HG03469 (cell line): ENCODE measurements at regions not wholly inside any gene's neighbourhood (a gene's known extent, or its start where the extent isn't known, plus 50 kb on each side); places are given as distances from the start of the nearest gene placed in this dataset.
A peak's percentile ranks its signal among the peaks of the same experiment; 100 is the strongest.

Experiments used
- ATAC-seq: cut with Tn5 transposase; IDR thresholded peaks from one replicate; pipeline ENCODE4 v1.9.1; 2021; ENCODE audit warnings: mild to moderate bottlenecking, moderate library complexity, moderate number of reproducible peaks; ENCODE audit not compliant: unreplicated experiment

DNA sequence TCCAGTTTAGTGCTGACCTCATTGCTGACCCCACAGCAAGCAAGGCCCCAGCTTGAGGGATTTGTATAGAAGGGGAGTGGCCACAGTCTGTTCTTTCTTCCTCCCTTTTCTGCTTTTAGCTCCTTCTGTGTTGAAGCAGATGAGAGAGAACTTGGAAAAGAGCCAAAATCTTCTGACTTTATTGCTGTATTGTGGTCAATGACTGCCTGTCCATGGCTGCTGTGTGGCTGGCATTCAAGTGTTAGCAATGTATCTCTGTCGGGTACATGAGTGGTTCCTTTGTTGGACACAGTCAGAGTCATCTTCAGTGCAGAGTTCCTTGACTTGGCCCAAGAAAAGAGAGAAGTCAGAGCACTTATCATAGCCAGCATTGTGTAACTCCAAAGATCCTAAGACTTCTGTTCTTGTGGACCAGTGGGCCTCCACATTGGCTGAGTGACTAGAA, 154.1 kb downstream of the LRRC70 start:
- no peak for ATAC-seq

DNA sequence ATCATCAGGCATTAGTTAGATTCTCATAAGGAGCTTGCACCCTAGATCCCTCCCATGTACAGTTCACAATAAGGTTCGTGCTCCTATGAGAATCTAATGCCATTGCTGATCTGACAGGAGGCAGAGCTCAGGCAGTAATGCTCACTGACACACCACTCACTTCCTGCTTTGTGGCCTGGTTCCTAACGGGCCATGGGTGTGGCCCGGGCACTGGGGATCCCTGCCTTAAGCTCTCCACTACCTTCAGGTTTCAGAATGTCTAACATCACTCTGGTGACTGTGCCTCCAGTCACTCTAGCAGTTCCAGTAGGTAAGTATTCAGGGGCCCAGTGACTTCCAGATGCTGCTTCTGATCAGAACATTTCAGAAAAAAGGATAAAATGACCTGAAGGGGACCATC, 152.4 kb downstream of the LRRC70 start:
- peak; percentile 80 for ATAC-seq

DNA sequence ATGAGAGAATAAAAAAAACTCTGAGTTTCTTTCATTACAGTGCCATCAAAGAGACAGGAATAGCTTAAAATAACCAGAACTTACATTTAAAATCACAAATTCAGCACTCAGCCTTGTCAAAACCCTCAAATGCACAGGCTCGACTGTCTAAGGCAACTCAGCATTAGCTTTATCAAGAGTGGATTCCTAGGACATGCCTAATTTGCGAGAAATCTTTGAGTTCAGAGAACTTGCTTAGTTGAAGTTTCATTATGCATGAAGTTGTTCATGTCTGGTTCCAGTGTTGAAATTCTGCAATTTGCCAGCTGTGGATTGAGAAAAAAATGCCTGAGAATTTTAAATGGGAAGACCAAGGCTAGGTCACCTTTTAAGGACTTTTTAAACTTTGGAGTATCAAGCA, 151.1 kb downstream of the LRRC70 start:
- ATAC-seq, result no peak

DNA sequence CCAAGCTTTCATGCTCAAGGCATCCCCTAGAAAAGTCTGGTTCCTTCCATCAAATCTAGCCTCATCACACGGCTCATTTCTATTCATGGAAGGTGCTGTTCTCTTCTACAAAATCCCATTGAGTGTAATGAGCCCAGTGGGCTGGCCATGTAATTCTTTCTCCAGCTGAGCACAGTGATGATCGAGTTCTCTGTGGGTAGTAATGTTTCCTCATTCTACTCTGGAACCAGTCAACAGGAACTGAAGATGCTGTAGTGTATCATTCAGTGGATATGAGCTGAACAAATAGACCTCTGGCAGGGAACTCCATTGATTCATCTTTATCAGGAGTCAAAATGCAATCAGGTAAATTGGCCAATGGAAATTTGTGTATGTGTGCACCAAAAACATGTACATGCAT, 149.2 kb downstream of the LRRC70 start:
- no peak for ATAC-seq

DNA sequence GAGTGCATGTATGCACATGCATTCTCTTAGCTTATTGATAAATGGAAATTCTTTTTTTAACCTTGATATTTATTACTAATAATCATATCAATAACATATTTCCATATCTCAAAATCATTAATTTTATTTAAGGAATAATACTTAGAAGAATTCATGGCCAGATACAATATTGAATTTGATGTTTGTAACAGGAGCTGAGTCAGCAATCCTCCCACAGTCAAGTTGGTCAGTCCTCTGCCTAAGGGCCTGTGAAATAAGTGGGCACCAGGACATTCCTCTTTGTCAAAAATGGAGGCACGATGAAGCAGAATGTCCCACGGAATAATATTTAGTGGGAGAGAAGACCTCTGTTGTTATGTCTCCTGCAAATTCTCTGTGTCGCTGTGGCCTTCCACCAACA, 148.6 kb downstream of the LRRC70 start:
- ATAC-seq, result no peak

DNA sequence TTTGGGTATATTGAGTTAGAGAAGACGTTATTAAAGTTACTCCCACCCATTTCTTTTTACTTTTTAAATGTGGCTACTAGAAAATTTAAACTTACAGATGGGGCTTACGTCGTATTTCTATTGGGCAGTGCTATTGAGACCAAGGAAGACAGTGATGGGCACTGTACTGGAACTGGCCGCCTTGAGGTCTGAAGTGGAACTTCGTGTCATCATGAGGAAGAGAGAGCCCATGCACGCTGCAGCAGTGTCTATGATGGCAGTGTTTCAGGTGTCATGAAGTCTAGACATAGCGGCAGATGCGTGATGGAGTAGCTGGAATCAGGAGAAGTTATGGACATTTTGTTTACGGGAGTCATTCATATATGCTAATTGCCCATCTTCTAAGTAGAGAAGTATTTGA, 143.7 kb downstream of the LRRC70 start:
- ATAC-seq, result no peak

DNA sequence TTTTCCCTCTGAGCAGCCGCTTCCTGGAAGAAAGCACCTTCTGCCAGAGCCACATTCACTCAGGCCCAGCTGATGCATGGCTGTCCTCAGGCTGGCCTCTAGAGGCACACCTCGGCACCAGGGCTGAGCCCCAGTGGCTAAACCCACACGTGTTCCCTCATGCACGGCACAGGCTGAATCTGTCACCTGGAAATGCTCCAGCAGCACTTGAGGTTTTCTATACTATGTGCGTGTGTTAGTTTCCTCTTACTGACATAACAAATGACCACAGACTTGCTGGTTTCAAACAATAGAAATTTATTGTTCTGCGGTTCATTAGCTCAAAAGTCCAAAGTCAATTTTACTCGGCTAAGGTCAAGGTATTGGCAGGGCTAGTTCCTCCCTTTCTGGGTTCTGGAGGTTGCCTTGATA, 141.4 kb downstream of the LRRC70 start:
- peak; percentile 98 for ATAC-seq

DNA sequence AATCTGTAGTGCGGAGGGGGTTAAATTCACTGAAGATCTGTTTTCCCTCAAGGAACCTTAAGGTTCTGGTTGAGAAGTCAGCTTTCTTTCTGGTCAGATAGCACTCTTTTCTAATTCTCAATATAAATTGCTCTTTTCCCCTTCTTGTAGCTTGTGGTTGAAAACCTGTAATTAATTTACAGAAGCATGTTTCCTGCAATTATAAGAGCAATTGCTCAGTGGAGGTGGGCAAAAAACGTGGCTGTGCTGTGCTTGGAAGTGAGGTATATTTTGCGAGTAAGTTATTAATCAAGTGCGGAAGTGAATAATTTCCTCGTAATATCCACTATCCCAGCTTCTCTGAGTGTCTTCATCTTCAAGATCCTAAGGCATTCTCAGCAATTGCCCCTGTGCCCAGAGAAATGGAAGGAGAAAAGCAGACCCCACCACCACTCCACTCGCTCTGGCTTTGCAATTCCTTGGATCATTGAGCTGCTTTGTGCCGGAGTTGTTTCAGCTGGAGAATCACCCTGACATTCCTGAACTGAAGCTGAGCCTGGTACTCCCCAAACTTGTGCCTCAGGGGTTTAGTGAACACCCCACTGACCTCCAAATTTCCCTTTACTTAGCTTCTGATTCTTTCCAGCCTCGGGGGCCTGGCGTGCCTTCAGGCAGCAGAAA, 140.6 kb downstream of the LRRC70 start:
- no peak for ATAC-seq

DNA sequence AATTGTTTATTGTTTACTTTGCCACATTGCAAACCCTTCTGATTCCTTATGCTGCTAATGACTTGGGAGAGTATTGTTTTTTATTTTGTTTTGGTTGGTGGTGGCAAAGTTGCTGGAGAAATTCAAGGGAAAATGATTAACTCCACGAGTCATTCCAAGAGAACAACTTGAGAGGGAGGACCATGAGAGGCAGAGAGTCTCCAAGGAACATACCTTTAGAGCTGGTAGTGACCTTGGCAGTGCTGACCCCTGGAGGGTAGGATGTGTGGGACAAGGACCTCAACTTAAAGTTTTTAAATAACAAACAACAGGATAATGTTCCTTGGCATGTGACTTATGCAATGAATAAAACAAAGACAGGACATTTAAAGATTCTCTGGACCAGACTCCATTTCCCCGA, 139.7 kb downstream of the LRRC70 start:
- ATAC-seq, result no peak

DNA sequence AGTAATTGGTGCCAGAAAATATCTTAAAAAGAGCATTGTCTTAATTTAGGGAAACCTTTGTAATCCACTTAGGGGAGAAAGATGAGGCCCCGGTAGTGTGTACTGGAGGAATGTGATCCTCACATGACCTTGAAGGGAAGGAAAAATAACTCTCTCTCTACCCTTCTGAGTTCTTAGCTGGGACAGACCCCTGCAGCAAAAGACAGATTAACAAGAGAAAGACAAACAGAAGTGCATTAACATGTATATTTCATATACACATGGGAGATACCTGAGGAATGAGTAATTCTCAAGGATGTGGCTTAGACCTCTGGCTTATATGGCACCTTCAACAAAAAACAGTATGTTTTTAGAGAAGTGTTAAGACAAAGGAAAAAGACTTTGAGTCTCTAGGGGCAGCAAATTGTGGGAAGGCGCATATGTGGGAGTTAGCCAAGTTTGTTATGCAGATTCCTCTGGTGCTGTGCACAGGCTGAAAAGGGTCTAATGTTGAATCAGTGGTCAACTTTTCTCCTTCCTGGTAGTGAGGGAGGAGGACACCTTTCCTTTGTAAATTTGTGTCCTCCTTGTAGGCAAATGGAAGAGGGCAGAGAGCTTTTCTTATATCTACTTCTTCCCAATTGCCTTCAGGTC, 138.8 kb downstream of the LRRC70 start:
- ATAC-seq, result no peak

DNA sequence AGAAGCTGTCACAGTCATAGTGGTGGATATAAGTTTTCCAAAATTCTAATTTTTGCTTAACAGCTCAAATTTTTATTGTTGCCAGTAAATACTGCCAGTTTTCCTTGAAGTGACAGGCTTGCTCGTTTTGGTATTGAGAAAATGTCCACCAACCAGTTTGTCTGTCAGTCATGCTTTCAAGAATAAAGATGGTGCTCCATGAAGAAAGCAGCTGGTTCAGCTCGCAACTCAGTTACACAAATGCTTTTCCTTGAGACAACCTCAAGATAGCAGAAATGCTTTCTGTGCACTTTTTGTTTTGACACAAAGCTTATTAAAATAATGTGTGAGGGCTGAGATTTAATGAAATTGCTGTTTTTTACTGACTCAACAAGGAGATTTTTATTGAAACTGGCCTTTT, 135.7 kb downstream of the LRRC70 start:
- no peak for ATAC-seq

DNA sequence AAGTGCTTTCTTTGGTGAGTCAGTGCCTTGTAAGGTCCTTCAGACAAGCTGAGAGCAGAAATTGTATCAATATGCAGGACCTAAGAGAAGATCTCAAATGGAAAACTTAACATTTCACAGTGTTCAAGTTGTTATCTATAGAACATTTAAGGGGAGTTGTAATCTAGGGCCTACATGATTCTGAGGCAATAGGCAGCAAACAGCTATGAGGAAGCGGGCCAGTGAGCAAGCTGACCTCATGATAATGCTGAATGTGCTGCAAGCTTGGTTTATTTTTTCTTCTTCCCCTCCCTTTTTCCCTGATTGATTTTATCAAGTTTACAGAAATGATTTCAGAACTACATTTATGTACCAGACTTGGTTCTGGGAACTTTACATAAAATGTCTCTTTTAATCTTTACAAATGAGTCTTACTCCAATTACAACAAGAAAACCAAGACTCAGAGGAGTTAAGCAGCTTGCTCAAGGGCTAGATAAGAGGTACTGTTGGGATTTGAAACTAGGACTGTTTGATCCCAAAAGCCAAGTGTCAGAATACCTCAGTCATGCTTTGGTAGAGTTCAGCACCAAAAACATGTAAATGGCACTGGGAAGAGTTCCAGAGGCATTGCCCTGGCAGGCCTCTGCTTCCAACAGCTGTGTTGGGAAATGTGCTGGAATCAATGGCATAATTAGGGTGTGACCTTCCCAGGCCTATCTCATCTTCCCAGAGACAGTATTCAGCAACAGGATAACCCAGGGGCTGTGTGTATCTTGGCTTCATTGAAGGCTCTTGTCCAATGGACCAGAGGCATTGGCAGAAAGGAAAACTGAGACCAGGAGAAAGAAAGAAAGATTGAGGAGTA, 130.1 kb downstream of the LRRC70 start:
- no peak for ATAC-seq

DNA sequence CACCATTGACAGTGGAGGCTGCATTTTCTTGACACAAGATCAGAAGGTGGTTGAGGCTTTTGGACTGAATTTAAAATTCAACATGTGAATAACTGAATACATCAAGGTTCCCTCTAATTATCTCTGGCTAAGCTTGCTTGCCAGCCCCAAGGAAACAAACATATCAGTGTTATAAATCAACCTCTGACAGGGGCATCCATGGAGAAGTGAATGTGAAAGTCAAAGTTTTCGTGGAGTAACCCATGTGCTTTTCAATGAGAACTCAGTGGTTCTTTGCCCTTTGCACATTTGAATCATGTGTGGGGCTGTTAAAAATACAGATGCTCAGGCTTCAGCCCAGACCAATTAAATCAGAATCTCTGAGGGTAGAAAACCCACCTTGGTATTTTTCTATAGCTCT, 128.9 kb downstream of the LRRC70 start:
- no peak for ATAC-seq

DNA sequence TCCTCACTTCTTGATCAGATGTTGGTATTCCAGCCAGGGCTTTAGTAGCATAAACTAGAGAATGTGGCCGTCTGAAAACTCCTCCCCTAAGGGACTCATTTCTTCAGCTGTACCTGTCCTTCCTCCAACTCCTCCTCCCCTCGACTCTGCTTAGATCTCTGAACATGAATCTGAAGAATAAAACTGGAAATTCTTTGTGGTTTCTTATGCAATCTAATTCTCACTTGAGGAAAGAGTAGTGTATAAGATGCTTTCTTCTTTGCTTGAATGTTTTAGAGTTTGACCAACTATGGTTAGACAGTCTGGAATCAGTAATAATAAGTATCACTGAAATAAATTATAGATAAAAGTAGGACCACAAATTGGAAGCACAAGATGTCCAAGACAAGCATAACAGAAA, 128.5 kb downstream of the LRRC70 start:
- no peak for ATAC-seq

DNA sequence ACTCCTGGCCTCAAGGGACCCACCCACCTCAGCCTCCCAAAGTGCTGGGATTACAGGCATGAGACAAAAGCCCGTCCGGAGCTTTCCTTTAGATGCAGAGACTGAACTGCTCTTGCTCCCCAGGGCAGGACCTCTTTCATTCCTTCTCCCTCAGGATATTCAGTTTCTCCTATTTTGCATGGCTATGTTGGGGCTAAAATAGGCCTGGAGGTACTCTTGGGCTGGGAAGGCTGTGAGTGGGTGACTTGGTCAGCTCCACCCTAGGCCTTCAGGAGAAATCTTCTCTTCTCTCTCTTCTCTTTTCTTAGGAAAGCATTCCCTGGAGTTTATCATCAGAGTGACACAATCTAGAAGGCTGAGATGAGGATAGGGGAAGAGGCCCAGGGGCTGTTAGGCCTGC, 126.4 kb downstream of the LRRC70 start:
- ATAC-seq, result no peak

DNA sequence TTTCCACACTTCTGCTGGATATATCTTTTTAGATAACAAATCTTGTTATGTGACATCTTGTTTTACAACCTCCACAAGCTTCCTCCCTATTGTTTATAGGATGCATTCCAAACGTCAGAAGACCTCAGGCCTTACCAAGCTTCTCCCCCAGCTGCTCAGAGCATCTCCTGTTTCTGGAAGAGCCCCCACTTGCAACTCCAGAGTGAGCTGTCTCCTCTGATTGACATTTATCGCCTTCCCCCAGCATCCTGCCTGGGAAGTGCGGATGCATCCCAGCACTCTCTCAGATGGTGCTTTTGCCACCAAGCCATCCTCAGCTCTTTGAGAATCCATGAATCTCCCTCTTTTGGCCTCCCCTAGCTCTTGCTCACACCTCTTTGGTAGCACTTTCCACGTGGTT, 123.5 kb downstream of the LRRC70 start:
- ATAC-seq, result no peak

DNA sequence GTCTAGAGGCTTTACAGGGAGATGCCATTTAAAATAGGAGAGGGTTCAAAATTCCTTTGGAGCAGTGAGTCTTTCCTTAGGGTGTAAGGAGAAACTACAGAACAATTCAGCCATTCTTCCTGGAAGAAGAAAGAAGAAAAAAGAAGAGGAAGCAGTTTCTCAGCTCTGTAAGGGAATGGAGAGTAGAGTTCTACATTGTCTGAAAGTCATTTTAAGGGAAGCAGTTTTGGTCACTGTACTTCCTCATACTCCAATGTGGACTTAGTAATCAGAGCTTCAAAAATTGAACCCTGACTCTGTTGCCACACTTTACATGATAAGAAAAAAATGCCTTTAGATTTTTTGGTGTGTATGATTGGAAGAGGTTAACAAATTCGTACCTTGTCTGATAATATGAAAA, 122.4 kb downstream of the LRRC70 start:
- ATAC-seq, result no peak

DNA sequence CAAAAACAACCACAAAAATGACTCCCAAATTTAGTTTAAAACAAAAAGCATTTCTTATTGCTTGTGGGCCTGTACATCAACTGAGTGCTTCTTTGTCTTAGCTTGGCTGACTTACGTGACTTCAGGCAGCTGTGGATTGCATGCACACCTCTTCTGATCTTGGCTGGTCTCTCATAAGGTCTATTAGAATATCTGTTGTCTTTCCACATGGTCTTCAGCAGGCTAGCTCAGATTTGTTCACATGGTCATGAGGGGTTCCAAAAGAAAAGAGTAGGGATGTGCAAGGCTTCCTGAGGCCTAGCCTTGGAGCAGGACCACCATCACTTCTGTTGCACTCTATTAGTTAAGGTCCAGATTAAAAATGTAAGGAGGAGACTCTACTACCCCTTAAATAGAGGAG, 120.1 kb downstream of the LRRC70 start:
- no peak for ATAC-seq

DNA sequence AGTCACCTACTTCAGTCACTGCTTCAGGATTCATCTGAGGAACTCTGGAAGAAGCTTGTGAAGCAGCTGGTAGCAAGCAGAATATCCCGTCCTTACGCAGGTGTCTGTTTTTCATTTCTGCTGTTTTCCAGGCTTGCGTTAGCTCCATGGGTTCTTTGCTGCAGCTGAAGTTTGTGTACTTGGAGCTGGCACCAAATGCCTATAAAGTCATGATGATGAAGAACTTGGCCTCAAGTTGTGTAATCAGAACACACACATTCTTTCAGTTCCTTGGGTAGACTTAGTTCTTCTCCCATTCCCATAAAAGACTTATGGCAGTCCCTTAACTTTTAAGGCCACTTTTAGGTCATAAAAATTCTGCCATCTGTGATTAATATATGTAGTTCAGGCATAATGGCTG, 116.7 kb downstream of the LRRC70 start:
- no peak for ATAC-seq

DNA sequence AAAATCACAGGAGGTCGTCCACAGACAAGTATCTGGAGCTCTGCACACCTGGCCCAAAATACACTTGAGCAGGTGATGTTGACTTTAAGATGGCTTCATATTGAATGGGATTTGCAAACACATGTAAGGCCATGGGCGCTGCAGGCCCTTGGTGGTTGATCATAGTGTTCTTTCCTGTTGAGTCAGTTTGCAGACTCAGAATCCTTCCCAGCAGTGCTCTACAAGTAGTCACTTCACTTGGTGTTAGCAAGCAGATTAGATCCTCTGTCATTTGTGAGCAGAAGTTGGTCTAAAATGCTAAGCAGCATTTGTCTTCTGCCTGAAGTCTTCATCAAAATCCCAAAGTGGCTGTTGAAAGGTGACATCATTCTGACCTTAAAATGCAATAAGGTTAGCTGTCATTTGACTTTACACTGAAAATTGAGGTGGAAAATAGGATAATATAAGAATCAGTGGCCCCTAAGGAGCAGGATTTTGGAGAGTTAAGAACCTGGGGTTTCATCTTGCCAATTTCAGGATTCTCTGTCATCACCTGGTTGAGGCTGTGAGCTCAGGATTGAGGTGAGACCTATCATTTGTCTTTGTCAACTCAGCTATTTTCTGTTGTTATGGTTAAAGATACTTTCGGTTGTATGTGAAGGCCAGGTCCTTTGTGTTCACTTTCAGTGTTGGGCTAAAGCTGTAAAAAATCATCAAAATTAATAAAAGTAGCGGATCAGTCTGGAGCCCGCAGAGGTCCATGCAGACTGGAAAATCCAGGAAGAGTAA, 114.5 kb downstream of the LRRC70 start:
- no peak for ATAC-seq

DNA sequence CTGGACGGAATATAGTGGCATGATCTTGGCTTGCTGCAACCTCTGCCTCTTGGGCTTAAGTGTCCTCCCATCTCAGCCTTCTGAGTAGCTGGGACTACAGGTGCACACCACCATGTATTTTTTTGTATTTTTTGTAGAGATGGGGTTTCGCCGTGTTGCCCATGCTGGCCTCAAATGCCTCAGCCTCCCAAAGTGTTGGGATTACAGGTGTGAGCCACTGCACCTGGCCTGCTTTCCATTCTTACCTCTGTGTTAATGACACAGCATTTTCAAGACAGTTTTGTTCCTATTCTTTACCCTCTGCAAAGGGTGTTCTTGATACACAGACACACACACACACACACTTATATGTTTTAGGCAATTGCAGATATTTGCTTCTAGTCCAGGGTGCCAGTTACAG, 113.3 kb downstream of the LRRC70 start:
- no peak for ATAC-seq
